ENCODE measurements at regions not wholly inside any gene's neighbourhood (a gene's known extent, or its start where the extent isn't known, plus 50 kb on each side); places are given as distances from the start of the nearest gene placed in this dataset.

- no peak for DNase-seq
Measured at GRCh38 chr6:133190912-133191311, 50.2 kb upstream of the EYA4 start.

DNA sequence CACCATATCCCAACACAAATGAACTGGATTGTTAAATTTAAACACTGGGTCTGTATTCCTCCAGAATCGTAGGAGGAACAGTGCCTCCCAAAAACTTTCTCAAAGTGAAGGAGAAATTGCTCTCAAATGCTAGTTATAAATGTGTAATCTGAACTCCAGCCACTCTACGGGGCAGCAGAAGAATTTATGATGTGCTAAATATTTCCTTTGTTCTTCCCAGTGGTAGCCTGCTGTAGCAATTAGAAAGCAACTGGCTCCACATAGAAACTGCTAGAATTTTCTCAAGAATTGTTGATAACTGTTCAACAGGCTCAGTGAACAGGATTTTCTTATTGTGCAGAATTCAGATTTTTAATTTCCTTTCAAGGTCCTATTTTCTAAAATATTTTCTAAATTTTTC lies 49.8 kb upstream of the EYA4 start:
- no peak for DNase-seq

Measured in CD4-positive, alpha-beta T cell treated with Interleukin-21 for 1 hour (primary cell).